HG02678 (cell line): ENCODE measurements at regions not wholly inside any gene's neighbourhood (a gene's known extent, or its start where the extent isn't known, plus 50 kb on each side); places are given as distances from the start of the nearest gene placed in this dataset.

Experiments
- ATAC-seq: cut with Tn5 transposase; IDR thresholded peaks from one replicate; pipeline ENCODE4 v1.9.1; 2021; ENCODE audit warnings: mild to moderate bottlenecking, moderate library complexity; ENCODE audit not compliant: unreplicated experiment

- ATAC-seq = no peak
Measured at GRCh38 chr18:76203552-76203951, 291.5 kb downstream of the ZNF516 start.

- no peak for ATAC-seq
Measured at GRCh38 chr18:76202322-76202721, 292.7 kb downstream of the ZNF516 start.

- ATAC-seq = no peak
Measured at GRCh38 chr18:76195601-76196000, 299.4 kb downstream of the ZNF516 start.

- ATAC-seq = no peak
Measured at GRCh38 chr18:76188097-76188496, 306.9 kb downstream of the ZNF516 start.

GRCh38 chr18:76179257-76179656, 315.8 kb downstream of the ZNF516 start:
- no peak for ATAC-seq

- ATAC-seq = no peak
Measured at GRCh38 chr18:76177160-76177559, 317.9 kb downstream of the ZNF516 start.

- no peak for ATAC-seq
Measured at GRCh38 chr18:76174451-76174850, 320.6 kb downstream of the ZNF516 start.

GRCh38 chr18:76169733-76170132, 325.3 kb downstream of the ZNF516 start:
- ATAC-seq = no peak

- no peak for ATAC-seq
Measured at GRCh38 chr18:76167845-76168621, 327.0 kb downstream of the ZNF516 start.

GRCh38 chr18:76167410-76167809, 327.6 kb downstream of the ZNF516 start:
- ATAC-seq = no peak

- ATAC-seq = no peak
Measured at GRCh38 chr18:76162886-76163285, 332.2 kb downstream of the ZNF516 start.

GRCh38 chr18:76161983-76162382, 333.1 kb downstream of the ZNF516 start:
- ATAC-seq = no peak

GRCh38 chr18:76153691-76154090, 341.4 kb downstream of the ZNF516 start:
- ATAC-seq = no peak

- ATAC-seq = no peak
Measured at GRCh38 chr18:76149734-76150133, 345.3 kb downstream of the ZNF516 start.

GRCh38 chr18:76149284-76149683, 345.8 kb downstream of the ZNF516 start:
- ATAC-seq = no peak

- no peak for ATAC-seq
Measured at GRCh38 chr18:76145521-76146376, 349.3 kb downstream of the ZNF516 start.

GRCh38 chr18:76144844-76145243, 350.2 kb downstream of the ZNF516 start:
- no peak for ATAC-seq

- no peak for ATAC-seq
Measured at GRCh38 chr18:76142611-76143010, 352.4 kb downstream of the ZNF516 start.

- ATAC-seq = no peak
Measured at GRCh38 chr18:76139844-76140243, 355.2 kb downstream of the ZNF516 start.

GRCh38 chr18:76137216-76137615, 357.8 kb downstream of the ZNF516 start:
- no peak for ATAC-seq

- ATAC-seq = no peak
Measured at GRCh38 chr18:76136701-76137100, 358.3 kb downstream of the ZNF516 start.

GRCh38 chr18:76134628-76135027, 360.4 kb downstream of the ZNF516 start:
- no peak for ATAC-seq
